ENCODE measurements at regions not wholly inside any gene's neighbourhood (a gene's known extent, or its start where the extent isn't known, plus 50 kb on each side); places are given as distances from the start of the nearest gene placed in this dataset.

- TF ChIP-seq, protein P1, sequence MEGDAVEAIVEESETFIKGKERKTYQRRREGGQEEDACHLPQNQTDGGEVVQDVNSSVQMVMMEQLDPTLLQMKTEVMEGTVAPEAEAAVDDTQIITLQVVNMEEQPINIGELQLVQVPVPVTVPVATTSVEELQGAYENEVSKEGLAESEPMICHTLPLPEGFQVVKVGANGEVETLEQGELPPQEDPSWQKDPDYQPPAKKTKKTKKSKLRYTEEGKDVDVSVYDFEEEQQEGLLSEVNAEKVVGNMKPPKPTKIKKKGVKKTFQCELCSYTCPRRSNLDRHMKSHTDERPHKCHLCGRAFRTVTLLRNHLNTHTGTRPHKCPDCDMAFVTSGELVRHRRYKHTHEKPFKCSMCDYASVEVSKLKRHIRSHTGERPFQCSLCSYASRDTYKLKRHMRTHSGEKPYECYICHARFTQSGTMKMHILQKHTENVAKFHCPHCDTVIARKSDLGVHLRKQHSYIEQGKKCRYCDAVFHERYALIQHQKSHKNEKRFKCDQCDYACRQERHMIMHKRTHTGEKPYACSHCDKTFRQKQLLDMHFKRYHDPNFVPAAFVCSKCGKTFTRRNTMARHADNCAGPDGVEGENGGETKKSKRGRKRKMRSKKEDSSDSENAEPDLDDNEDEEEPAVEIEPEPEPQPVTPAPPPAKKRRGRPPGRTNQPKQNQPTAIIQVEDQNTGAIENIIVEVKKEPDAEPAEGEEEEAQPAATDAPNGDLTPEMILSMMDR (IDR thresholded peaks at IDR 0.05; ENCODE audit: insufficient read depth, missing control alignments): no peak
- DNase-seq (ENCODE audit: insufficient read length, low spot score): no peak
- FAIRE-seq: no peak
Measured at GRCh38 chr4:71230271-71231128, 108.3 kb upstream of the SLC4A4 start.

DNA sequence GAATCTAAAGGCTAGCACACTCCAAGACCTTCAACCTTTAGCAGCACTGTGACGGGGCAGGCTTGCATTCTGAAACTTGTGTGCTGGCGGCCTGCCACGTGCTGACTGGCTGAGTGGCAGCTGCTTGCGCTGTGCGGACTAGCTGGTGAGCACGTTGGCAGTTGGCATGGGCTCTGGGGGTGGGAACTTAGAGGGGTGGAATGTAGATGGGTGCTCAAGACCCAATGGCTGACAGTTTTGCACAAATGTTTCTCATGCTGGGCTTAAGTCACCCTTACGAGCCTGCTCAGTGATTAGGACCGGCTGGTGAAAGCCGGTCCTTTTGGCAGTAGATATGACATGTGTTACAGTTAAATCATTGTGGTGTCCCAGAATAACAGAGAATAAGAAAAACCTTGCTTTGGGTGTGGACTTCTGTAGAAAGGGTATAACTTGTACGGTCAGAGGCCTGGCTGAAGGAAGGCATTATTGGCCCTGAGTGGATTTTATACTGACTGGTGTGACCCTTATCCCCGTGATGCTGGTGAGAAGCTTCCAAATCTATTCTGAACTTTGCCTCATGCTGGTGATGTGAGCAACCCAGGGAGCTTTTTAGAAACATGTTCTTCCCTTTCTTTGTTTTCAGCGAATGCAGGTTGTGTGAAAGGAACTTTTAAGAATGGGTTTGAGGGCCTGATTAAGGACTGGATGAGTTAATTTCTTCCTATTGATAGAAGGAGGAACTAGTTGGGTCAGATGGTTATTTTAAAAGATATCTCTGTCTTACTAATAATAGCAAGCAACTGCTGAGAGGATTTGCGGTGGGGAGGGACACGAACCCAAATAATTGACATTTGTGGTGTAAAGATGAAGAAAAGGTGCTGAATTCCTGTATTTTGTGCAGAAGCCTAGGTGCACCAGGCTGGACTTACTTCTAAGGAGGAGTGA, 107.4 kb upstream of the SLC4A4 start:
- FAIRE-seq (no peak), DNase-seq (ENCODE audit: insufficient read length, low spot score) (no peak)
- TF ChIP-seq, protein P1 (IDR thresholded peaks at IDR 0.05; ENCODE audit: insufficient read depth, missing control alignments): no peak

- FAIRE-seq: no peak
- no peak for DNase-seq (ENCODE audit: insufficient read length, low spot score)
- TF ChIP-seq, protein P1 (IDR thresholded peaks at IDR 0.05; ENCODE audit: insufficient read depth, missing control alignments): no peak
Measured at GRCh38 chr4:71232056-71232430, 106.8 kb upstream of the SLC4A4 start.

DNA sequence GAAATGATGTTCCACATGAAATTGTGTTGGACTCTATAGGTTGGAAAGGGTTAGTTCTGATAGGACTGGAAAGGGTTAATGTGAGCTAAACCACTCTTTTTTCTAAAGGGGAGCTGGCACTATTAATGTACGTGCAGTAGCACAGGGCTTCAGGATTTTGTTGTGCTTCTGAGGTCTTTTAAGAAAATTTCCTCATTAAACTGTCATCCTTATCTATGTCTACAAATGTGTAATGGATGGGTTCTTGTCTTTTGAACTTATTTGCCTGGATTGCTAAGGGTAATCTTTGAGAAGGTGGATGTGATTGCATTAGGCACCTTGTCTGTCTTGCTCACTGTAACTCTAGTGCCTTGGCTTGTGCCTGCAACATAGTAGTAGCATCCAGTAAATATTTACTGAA, 106.0 kb upstream of the SLC4A4 start:
- TF ChIP-seq, protein P1 (IDR thresholded peaks at IDR 0.05; ENCODE audit: insufficient read depth, missing control alignments): no peak
- no peak for DNase-seq (ENCODE audit: insufficient read length, low spot score)
- FAIRE-seq: no peak

DNA sequence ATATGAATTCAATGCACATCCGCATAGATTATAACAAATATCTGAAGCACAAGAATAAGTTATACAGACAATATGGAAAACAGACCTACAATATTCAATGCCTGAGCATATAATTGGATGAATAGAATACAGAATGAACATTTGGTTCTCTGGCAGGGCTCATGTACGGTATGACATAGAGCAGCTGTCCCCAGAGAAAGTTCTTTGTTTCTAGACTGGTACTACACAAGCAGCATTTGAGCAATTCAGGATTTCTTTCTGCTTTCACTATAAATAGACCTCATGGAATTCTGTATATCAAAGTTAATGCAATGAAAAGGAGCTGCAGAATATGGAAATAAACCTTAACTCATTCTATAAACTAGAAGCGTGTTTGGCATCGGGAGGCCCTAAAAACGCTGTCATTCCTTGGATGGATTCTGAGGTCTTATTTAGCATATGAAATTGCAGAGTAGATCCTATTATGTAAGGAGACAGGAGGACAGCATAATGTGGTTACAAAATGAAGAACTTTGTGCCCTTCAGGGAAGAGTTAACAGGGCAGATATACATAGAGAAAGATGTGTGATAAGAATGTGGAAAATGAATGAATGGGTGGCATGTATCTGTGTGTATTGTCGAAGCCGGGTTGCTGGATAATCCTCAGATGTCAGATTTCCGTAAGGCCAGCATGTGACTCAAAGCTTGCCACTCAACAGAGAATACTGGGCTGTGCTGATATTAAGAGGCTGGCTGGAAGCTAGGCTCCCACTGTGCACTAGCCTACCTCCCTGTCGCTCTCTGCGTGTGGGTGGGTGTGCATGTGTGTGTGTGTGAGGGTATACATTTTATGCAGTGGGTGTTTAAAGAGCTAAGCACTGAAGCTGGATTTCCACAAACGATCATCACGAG, 103.3 kb upstream of the SLC4A4 start:
- FAIRE-seq: no peak
- TF ChIP-seq, protein P1 (IDR thresholded peaks at IDR 0.05; ENCODE audit: insufficient read depth, missing control alignments): no peak
- no peak for DNase-seq (ENCODE audit: insufficient read length, low spot score)

DNA sequence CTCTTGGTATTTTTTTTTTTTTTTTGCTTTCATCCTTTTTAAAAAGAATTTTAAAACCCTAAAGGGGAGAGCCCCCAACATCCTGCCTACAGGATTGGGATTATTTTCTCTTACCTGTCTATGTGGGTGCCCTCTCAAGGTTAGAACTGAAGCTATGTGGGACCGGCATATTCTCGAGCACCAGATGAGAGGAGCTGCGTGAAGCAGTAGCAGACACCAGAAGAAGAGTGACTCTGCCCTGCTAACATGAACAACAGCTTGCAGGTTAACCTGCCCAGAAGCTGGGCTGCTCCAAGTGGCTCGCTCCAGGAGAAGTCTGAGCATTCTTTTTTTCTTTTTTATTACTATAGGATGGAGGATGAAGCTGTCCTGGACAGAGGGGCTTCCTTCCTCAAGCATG, 102.6 kb upstream of the SLC4A4 start:
- TF ChIP-seq, protein P1 (IDR thresholded peaks at IDR 0.05; ENCODE audit: insufficient read depth, missing control alignments): no peak
- no peak for DNase-seq (ENCODE audit: insufficient read length, low spot score)
- no peak for FAIRE-seq
